CD4-positive, alpha-beta T cell treated with Interleukin-1 beta for 1 hour (primary cell): ENCODE measurements at regions not wholly inside any gene's neighbourhood (a gene's known extent, or its start where the extent isn't known, plus 50 kb on each side); places are given as distances from the start of the nearest gene placed in this dataset.

Source experiments
- DNase-seq, 2 donors: peaks; one replicate each; pipeline ENCODE4 v3.0.0-alpha.2; 2020 to 2022

DNA sequence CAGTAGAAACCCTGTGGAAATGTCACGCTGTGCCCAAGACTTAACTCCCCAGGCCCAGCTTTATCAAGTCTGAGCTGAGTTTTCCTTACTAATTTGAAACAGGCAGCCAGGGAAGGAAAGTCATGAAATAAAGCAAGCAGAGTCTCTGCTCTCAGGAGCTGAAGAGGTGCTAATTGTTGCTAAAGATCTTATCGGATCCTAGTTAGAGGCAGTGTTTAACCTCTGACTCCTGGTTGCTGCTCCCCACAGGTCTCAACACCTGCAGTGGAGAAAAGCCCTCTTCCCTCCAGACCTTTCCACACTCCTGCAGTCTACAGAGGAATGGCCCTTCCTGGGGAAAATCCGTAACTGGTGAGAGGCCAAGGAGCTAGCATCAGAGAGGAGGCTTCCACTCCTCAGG lies 628.2 kb downstream of the NTRK3 start:
- no peak for DNase-seq

GRCh38 chr15:87626860-87627259 lies 629.7 kb downstream of the NTRK3 start:
- no peak for DNase-seq

GRCh38 chr15:87623832-87624231 lies 632.7 kb downstream of the NTRK3 start:
- DNase-seq, result no peak

GRCh38 chr15:87620393-87620792 lies 636.1 kb downstream of the NTRK3 start:
- DNase-seq, result no peak

- no peak for DNase-seq
Observed at GRCh38 chr15:87619161-87619960, 637.2 kb downstream of the NTRK3 start.

DNA sequence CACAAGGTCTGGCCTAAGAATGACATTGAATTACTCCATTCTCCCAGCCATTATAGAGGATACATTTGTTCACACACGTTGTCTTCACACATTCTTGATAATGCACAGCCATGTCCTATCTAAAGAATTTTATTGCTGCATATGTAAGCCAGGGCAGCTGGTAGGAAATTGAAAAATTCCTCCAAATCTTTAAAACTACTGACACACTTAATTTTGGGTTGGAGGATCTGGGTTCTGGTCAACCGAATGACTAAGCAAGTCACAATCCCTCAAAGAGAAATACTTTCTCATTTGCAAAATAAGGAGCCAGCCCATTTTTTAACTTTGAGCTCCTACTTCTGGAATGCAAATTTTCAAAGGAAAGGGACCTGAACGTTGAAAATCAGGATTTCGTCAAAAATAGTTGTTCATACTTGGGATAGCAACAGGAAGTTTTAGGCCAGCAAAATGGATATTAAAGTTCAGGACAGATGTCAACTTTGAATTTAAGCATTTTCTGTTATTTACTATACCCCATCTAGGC lies 638.3 kb downstream of the NTRK3 start:
- no peak for DNase-seq

GRCh38 chr15:87614704-87615103 lies 641.8 kb downstream of the NTRK3 start:
- no peak for DNase-seq

- no peak for DNase-seq
Observed at GRCh38 chr15:87610366-87610765, 646.2 kb downstream of the NTRK3 start.

GRCh38 chr15:87609894-87610293 lies 646.6 kb downstream of the NTRK3 start:
- DNase-seq, result no peak

DNA sequence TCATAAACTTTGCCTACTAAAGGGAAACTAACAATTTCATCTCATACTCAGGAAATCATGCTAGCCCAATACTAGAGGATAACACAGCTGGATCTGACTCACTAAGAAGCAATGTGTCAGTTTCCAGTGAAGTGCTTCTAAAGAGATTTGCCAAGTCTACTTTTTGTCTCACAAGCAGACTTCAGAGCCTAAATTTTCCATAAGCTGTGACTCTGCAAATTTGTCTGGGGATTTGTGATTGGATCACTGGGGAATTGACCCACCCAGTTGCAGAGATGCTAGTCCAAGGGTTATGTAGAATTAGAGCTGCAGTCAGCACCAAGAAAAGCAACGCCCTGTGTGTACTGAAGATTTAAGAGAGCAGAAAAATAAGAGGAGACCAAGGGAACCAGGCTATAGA lies 647.1 kb downstream of the NTRK3 start:
- no peak for DNase-seq

DNA sequence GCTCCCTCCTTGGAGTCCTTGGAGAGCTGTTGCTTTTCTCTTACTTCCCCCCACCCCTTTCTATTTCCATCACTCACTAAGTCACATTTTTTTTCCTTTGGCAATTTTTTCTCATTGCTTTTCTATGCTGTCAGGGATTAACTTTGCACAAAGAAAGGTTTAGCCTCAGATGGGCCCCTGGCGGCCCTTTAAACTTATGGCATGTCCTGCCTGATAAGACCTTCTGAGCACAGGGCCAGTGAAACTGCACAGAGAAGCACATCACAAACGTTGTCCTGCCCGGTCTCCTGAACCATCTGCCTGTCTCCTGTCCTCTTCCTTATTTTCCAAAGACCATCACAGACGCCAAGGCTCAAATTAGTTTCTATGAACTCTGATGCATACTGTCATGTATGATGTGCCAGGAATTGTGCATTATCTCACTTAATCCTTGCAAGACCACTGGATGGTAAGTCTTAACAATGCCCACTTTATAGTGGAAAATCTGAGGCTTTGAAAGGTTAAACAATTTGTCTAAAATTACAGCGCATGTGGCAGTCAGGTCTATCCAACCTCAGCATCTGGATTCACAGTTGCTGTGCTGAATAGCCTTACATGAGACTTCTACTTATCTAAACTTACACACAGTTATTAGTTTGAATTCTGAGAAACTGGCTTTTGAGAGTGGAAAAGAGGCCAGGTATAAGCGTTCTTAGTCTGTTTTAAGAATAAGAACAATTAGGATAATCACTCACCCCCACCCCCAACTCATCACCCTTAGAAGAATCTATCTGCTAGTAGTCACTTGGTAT lies 648.1 kb downstream of the NTRK3 start:
- DNase-seq, result no peak

DNA sequence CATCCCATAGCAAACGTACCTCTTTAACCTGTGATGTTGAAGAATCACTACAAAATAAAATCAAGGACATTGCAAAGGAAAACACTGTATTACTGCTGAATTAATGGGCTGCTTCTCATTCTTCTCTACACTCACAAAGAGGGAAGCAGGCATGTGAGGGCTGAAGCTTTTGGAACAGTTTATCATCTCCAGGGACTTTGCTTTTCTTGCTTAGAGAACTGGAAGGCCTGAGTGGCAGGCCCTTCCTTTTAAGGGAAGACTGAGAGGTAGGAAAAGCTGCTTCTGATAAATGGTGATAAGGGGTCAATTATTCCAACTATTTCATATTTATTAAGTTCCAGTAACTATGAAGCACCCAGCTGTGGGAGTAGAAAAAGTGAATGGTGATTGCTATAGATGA lies 649.6 kb downstream of the NTRK3 start:
- no peak for DNase-seq

DNA sequence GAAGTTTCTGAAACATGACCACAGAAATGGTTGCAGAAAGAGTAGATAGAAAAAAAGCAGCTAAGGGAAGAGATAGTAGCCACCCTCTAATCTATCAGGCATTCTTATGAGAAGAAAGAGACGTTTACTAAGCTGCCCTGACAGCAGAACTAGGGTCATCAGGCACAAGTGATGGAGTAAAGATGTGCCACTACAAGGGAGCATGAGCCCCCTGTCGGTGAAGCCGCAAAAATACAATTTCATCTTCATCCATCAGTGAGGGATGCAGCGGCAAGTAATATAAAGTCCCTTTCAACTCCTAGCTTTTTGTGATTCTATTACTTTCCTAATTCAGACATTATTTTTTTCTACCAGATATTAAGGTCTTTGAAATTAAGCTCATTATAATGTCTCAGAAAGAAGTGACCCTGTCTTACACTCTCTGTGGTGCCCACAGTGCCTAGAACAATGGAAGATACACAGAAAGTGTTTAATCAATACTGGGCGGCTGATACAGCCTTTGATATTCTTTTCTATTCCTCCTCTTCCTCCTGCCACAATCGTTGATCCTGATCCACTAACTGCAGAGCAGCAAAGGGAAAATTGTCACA lies 651.6 kb downstream of the NTRK3 start:
- DNase-seq, result peak in 1 of 2 donors; percentile 10

GRCh38 chr15:87602371-87602770 lies 654.2 kb downstream of the NTRK3 start:
- DNase-seq, result no peak

GRCh38 chr15:87599616-87600015 lies 656.9 kb downstream of the NTRK3 start:
- no peak for DNase-seq

GRCh38 chr15:87597346-87598052 lies 659.0 kb downstream of the NTRK3 start:
- peak in 1 of 2 donors; percentile 42 for DNase-seq

- DNase-seq, result no peak
Observed at GRCh38 chr15:87591582-87591981, 665.0 kb downstream of the NTRK3 start.

GRCh38 chr15:87591042-87591441 lies 665.5 kb downstream of the NTRK3 start:
- DNase-seq, result no peak

GRCh38 chr15:87589134-87589533 lies 667.4 kb downstream of the NTRK3 start:
- DNase-seq, result no peak

DNA sequence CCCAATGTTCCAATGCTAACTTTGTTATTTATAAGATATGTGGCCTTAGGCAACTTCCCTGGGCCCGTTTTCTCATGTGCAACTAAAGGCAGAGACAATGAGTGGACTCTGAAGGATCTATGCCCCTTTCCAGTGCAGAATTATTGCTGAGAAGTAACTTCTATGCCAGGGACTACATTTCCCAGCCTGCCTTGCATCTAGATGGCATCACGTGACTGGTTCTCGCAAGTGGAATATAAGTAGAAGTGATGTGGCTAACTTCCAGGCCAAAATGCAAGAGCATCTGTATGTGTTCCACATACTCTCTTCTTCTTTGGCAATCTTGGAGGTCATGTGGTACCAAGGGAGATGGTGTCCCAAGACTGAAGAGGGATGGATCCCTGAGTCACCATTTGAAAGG lies 674.4 kb downstream of the NTRK3 start:
- DNase-seq, result no peak

- no peak for DNase-seq
Observed at GRCh38 chr15:87579537-87579936, 677.0 kb downstream of the NTRK3 start.

- DNase-seq, result no peak
Observed at GRCh38 chr15:87578776-87579175, 677.8 kb downstream of the NTRK3 start.

DNA sequence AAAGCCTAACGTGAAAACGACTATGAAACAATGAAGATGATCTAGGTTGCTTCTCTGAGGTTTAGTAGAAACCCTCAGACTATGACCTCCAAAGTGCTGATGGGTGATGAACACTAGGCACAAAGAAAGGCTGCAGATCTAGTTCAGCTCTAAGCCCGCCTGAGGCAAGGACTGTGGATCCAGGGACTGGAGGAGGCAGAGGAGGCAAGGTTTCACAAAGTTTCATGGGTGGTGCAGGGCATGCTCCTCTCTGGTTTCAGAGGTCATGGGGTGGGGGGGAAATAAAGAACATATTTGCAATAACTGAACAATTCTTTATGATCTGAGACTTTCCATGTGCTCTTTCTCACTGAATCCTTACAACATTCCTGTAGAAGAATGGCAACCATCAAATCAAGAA lies 679.2 kb downstream of the NTRK3 start:
- no peak for DNase-seq
